HG03108 (cell line): ENCODE measurements at regions not wholly inside any gene's neighbourhood (a gene's known extent, or its start where the extent isn't known, plus 50 kb on each side); places are given as distances from the start of the nearest gene placed in this dataset.
"Not testable (repeated sequence)": the region's sequence is repeated elsewhere in the genome, so short reads cannot be mapped to it uniquely, and the experiment has no call there.

ENCODE experiments used
- ATAC-seq: cut with Tn5 transposase; IDR thresholded peaks from one replicate; pipeline ENCODE4 v1.9.1; 2021; ENCODE audit warnings: moderate library complexity; ENCODE audit not compliant: unreplicated experiment

DNA sequence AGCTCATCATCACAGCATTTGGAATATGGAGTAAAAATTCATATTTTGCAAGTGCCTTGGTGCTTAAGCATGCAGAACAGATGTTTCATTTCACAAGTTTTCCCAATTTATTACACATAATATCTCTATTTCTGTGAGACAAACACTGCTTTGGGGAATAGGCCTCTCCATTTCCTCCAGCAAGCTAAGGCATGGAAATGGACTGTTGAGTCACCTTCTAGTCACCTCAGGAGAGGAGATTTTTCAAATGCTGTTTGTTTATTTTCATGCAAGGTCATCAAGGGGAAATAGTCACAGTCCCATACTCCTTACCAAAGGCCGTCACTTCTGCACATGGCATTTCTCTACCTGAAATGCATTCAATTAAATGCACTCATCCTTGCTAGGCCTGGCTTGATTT is 57.4 kb upstream of the NUTM2D start:
- ATAC-seq = not testable (repeated sequence)

DNA sequence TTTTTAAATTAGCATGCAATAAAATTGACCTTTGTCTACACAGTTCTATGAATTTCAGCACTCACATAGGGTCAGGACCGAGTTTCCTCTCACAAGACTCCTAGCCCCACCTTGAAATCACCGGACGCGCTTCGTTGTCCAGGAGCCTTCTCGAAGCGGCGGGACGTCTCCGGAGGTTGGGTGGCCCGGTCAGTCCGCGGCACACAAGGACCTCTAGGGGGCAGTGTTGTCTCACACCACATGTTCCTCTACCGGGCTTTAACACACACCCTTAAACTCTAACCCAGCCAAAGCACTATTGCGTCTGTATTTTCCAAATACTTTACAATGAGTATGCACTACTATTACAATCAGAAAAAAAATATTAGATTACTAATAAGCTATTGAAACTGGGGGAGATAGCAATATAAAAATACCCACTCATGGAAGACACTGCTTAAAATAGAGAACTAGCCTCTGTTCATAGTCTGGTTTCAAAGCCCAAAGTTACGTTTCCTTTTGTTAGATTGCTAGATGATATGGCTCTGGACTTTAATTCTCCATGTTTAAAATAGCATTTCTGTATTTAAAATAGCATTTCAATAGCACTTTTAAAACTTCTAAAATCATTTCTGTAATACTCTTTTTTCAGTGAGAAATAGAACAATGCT is 56.0 kb upstream of the NUTM2D start:
- ATAC-seq = peak; percentile 93

GRCh38 chr10:87302132-87302531 is 55.4 kb upstream of the NUTM2D start:
- not testable (repeated sequence) for ATAC-seq

DNA sequence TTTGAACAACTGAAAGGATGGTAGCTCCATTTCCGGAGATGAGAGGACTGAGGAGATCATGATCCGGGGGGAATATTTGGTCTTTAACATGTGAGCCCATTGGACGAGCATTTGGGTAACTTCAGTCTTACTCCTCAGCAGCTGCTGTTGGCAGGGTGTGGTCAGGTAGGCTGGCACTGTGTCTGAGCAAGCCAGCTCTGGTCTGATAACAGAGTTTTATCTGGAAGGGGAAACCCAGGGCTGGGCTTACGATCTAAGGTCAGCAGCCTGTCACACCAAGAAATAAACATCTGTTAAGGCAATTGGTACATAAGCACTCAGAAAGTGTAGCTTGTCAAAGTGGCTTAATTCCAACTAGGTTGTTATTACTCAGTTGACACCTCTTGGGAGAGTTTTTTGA is 53.8 kb upstream of the NUTM2D start:
- ATAC-seq = not testable (repeated sequence)

- not testable (repeated sequence) for ATAC-seq
Measured at GRCh38 chr10:87306681-87307080, 50.9 kb upstream of the NUTM2D start.
